Muscle of back (tissue), 3 donors: ENCODE measurements at regions not wholly inside any gene's neighbourhood (a gene's known extent, or its start where the extent isn't known, plus 50 kb on each side); places are given as distances from the start of the nearest gene placed in this dataset.
A peak's percentile ranks its signal among the peaks of the same experiment; 100 is the strongest.
"Not testable (repeated sequence)": the region's sequence is repeated elsewhere in the genome, so short reads cannot be mapped to it uniquely, and the experiment has no call there.

Source experiments
- DNase-seq, 3 donors: peaks; one replicate each; pipeline versions ENCODE4 v3.0.0 to v3.0.0-alpha.2; 2013

DNA sequence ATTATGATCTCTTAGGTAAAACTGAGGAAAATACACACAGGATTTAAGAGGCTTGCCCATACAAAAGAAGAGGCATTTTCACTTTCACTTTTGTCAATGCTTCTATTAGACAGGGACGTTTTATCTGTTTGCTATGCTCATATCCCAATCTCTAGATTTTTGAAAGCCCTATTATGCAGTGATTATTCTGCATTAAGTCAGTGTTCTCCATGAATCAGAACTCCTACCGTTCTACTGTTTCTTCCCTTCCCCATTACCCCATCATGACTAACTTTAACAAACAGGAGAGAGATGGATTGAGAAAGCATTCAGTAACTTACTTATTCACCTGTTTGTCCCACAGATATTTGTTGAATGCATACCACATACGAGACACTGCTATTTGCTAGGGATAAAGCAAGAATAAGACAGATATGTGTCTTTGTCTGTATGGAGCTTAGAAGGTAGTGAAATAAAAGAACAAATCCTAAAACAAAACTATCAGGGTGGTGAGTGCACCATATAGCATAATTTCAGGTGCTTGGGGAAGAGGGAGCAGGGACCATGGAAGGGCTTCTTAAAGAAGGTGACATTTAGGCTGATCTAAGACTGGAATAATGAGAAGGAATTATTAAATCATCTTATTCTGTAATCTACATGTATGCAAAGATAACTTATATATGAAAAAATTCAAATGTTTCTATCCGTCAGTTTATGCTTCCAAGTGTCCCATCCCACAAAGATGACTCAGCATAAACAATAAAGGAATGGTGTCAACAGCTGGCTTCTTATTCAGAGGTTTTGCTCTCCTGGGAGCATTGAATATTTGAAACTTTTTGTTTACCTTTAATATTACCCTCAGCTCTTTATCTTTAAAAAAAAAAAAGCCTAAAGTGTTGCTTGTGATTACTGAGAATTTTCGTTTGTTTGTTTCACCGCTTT, 328.1 kb downstream of the HINT1 start:
- peak; percentile 2 to 44 (median 6) for DNase-seq

DNA sequence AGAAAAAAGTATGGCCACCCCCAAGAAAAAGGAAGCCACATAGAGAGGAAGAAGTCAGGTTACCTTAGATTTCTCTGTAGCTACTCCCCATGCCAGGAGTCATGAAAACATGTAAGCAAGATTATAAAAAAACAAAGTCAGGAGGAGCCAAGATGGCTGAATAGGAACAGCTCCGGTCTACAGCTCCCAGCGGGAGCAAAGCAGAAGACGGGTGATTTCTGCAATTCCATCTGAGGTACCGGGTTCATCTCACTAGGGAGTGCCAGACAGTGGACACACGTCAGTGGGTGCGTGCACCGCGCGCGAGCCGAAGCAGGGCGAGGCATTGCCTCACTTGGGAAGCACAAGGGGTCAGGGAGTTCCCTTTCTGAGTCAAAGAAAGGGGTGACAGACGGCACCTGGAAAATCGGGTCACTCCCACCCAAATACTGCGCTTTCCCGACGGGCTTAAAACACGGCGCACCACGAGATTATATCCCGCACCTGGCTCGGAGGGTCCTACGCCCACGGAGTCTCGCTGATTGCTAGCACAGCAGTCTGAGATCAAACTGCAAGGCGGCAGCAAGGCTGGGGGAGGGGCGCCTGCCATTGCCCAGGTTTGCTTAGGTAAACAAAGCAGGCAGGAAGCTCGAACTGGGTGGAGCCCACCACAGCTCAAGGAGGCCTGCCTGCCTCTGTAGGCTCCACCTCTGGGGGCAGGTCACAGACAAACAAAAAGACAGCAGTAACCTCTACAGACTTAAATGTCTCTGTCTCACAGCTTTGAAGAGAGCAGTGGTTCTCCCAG, 347.3 kb downstream of the HINT1 start:
- not testable (repeated sequence) for DNase-seq

DNA sequence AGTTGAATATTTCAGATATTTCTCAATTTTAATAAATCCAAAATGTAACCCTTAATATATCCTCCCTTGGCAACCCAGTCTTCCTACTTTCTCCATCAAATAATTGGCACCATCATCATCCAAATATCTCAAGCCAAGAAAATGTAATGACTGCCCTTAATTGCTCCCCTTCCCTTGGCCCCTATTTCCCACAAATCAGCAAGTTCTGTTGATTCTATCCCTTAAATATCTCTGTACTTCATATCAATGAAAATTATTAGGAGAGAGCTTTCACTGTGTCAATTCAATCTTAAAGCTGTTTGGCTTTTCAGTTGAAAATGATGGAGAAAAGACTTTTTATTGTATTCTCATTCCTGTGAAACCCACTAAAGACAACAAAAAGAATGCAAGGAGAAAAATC, 349.8 kb downstream of the HINT1 start:
- DNase-seq: no peak

DNA sequence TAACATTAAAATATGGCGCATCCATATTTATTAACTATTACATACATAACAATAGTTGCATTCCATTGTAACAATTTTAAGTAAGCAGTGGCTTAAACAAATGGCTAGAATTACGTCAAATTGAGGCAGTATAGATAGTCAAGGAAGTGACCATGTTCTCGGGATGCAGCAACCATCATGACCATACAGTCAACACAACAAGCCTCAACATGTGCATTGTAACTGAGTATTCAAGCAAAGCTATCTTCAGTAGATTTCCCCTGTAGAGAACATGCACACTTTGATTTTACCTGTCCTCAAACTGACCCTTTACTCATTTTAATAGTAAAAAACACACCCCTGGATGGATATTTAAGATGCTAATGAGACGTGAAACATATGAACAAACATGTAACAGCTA, 356.4 kb downstream of the HINT1 start:
- DNase-seq: no peak

DNA sequence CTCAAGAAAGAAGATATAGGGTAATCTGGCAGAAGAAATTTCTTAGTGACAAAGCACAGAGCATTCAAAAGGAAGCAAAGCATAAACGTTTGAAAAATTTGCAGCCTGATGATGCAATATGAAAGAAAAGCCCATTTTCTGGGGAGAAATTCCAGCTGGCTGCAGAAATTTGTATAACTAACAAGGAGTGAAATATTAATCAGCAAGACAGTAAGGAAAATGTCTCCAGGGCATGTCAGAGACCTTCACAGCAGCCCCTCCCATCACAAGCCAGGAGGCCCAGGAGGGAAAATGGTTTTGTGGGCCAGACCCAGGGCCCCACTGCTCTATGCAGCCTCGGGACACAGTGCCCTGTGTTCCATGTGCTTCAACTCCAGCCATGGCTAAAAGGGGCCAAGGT, 359.4 kb downstream of the HINT1 start:
- no peak for DNase-seq

DNA sequence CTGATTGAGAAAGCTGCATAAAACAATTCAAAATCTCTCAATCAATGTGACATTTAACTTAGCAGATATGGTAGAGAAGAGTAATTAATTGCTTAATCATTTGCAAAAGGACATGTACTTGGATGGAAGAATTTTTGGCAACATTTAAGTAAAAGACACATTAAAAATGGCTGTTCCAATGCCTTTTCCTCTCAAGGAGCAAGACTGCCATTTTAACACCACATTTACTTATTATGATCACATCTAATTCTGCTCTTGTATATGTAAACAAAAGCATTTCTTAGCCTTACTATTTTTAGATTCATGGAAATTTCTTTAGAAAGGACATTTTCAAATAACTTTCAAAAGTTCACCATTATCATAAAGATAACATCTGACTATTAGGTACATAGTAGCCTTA, 360.0 kb downstream of the HINT1 start:
- DNase-seq: no peak

DNA sequence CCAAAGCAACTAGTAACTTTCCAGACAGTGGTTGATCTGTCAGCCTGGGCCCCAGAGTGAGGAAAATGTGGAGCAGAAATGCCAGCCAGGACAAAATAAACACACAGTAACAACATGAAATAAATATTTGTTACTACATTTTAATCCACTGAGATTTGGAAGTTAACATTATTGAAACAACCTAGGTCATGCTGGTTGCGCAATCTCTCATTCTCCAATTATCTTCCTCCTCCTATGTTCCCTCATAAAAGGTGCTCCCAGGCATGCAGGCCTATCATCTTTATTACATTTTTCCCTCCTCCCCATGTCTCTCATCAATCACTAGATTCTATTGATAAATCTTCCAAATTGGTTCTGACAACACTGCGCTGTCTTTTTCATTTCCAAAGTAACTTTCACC, 363.1 kb downstream of the HINT1 start:
- DNase-seq: no peak

DNA sequence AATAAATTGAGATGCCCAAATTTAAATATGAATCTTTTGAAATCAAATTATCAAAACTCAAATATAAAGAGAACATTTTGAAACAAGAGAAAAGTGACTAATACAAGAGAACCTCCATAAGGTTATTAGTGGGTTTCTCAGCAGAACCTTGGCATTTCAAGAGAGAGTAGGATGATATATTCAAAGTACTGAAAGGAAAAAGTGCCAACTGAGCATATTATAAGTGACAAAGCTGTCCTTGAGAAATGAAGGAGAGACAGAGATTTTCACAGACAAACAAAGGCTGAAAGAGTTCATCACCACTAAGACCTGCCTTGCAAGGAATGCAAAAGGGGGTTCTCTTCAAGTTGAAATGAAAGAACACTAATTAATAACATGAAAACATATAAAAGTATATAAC, 366.0 kb downstream of the HINT1 start:
- DNase-seq: no peak

DNA sequence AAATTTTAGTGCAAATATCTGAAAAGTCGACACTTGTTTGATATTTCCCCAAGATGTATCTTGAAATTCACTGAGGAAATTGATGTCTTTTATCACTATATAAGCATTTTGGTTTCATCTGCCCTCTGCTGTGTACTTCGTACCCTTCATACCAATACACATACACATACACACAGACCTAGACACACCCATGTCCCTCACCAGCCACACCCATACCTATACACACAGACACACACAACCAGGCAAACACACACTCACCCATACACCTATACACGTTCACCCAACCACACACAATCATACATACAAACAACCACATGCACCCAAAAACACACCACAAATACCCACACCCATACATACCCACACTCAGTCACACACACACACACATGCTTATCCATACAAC, 367.8 kb downstream of the HINT1 start:
- no peak for DNase-seq

DNA sequence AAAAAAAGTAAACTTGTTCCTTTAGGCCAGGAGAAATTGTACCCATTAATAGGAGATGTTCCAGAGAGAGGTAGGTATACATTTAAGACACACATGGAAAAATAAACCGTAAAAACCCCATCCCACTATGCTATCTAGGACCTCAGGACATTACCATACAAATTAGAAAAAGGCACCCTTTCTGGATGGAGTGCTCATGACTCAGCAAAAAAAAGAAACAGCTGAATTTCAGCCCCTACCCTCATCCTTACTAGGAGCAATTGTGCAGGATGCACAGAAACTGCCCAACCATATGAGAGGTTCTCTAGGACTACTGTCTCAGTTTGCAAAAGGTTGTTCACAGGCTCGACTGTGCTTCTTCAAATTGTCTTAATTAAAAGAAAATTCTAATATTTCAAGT, 368.2 kb downstream of the HINT1 start:
- DNase-seq: no peak

DNA sequence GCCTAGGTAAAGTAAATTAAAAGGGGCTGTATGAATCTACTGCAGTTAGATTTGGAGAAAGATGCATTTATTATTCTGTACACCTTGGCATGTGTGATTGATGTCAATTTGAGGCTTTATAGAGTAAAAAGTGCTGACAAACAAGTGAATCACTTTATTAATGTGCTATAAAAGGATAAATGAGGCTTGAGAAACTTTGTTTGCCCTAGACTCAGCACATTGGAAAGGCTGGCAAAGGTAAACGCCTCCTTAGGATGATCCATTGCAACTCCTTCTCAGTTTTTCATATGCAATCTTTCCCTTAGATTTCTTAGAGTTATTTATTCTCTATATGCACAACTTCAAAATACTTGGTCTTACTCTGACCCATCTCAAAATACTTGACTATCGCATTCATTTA, 369.0 kb downstream of the HINT1 start:
- DNase-seq: no peak

DNA sequence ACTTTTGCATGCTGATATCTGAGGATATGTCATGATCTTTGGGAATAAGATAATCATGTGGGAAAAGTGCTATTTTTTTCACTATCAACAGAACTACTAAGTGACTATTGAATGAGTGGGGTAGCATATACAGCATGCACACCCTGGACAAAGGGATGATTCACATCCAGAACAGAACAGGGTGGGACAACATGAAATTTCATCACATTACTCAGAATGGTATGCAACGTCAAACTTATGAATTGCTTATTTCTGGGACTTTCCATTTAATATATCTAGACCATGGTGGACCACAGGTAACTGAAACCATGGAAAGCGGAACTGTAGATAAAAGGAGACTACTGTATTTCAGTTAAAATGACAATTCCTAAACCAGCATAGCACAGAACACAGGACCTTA, 370.0 kb downstream of the HINT1 start:
- no peak for DNase-seq

DNA sequence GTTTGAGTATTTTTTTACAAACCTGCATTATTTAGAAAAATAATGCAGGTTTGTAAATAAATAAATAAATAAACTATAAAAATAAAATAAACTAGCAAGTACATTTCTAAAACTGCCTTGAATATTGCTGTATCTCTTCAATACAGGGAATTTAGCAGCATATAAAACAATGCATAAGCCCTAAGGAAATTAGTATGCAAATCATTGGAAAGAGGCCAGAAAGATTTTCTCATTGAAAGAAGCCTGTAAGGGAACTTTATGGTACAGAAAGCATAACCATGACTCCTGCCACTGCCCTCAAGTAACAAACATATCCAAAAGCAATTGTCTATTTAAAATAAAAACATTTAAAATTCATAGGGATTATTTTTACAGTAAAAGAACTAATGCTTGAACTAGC, 387.3 kb downstream of the HINT1 start:
- DNase-seq: no peak

DNA sequence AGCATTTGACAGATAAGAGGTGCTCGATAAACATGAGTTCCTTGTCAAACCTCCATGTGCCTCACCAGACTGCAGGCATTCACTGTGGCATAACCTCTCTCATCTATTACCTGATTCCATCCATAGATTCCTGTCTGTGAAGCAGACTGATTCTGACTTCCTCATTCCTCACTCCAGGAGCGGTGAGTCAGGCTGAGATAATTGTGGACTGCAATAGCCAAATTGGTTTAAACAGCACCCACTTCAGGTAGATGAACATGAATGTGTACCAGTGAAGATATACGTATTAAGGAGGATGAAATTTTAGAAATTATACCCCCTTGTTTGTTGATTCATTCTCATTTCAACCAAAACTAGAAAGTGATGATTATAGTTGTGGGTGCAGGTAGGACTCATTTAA, 391.2 kb downstream of the HINT1 start:
- no peak for DNase-seq

DNA sequence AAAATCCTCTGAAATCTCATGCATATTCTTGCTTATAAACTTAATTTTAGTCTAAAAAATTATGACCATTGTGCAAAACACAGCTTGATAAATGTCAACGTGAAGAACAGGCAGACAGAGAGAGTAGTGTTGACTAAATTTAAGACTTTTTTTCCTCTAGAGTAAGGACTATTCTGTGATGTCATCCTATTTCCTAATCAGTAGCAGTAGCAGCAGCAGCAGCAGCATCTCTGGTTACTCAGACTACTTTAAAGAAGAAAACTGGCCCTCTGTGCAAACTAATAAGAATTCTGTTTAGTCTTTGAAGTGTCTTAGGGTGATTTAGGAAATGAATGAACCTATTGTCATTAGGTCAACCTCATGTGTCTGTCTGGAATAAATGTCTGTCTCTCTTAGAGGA, 403.0 kb downstream of the HINT1 start:
- DNase-seq: peak in 1 of 3 donors; percentile 9

DNA sequence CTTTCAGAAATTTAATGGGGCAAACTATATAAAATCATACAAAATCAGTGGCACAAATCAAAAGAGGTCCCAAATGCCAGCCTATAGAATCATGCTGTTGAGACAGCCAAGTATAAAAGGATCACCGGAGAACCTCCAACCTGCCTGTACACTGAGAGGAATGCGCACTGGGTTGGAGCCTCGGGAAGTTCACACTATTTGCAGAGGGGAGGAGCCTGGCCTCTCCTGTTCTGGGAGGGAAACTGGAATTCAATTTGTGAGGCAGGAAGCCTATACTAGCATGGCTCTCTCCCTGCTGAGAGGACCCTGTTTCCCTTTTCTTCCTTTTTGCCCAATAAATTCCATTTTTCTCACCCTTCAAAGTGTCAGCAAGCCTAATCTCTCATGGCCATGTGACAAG, 406.0 kb downstream of the HINT1 start:
- DNase-seq: no peak

DNA sequence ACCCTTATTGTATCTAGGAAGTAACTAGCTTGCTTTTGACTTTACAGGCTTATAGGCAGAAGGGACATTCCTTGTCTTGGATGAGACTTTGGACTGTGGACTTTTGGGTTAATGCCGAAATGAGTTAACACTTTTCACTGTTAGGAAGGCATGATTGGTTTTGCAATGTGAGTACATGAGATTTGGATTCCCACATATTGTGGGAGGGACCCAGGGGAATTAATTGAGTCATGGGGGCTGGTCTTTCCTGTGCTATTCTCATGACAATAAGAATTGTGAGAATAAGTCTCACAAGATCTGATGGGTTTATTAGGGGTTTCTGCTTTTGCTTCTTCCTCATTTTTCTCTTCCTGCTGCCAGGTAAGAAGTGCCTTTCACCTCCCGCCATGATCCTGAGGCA, 417.5 kb downstream of the HINT1 start:
- DNase-seq: no peak

DNA sequence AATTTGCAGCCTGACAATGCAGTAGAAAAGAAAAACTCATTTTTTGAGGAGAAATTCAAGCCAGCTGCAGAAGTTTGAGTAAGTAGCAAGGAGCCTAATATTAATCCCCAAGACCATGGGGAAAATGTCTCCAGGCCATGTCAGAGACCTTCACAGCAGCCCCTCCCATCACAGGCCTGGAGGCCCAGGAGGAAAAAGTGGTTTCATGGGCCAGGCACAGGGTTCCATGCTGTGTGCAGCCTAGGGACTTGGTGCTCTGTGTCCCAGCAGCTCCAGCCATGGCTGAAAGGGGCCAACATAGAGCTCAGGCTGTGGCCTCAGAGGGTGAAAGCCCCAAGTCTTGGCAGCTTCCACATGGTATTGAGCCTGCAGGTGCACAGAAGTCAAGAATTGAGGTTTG, 418.4 kb downstream of the HINT1 start:
- DNase-seq: not testable (repeated sequence)

DNA sequence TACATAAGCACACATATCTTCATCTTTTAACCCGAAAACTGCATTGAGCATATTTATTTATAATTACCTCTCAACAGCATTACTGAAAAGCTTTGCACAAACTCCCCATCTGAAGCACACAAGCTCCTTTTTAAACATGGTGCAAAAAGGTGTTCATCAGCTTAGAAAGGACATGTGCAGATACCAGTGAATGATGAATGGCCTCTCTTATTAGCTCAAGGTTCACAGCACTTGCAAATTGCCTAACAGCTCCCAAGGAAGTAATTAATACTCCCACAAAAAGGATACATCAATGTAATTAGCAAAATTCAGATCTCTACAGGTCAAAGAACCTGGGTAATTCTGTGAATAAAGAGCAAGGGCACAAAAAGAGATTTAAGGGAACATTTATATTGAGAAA, 422.0 kb downstream of the HINT1 start:
- DNase-seq: no peak

DNA sequence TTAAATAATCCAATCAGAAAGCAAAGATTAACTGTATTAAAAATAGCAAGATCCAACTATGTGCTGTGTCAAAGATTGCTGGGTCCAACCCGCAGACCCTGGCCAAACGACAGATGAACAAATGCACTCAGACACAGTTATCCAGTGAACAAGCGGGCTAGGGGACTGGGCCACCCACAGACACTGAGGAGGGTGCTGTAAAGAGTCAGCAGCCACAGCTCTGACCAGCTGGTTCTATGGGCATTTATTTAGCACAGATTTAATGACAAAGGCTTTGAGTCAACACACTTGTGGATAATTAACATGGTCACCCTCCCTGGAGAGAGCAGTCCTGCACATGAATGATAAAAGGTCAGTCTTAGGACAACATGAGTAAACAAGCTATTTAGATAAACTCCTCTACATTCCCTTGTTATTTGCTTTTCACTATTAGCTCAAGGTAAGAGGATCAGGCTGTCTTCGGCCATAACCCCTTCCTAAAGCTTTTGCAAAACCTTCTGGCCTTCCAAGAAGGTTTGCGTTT, 424.9 kb downstream of the HINT1 start:
- DNase-seq: no peak

DNA sequence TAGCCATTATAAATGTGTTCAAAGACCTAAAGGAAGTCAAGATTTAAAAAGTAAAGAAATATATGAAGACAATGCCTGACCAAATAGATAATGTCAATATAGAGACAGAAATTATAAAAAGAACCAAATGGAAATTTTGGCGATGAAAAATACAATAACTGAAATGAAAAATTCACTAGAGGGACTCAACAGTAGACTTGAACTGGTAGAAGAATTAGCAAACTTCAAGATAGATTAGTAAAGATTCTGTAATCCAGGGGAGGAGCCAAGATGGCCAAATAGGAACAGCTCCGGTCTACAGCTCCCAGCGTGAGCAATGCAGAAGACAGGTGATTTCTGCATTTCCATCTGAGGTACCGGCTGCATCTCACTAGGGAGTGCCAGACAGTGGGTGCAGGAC, 433.2 kb downstream of the HINT1 start:
- no peak for DNase-seq

DNA sequence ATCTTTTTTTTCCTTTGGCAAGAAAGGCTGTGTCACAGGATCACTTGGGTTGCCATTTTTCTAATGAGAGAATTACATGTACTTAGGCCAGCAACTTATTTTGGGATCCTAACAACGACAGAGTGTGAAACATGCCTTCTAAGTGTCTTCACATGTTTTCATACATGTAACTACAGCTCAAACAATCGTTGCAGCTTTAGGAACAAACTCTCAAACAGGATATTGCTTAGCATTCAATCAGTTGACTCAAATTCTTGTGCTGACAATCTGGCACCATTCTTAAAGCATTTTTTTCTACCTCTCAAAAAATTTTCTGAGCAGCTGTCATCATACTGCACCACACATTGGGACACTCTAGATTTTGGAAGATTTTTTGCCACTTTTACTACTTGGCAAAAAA, 435.5 kb downstream of the HINT1 start:
- DNase-seq: no peak

DNA sequence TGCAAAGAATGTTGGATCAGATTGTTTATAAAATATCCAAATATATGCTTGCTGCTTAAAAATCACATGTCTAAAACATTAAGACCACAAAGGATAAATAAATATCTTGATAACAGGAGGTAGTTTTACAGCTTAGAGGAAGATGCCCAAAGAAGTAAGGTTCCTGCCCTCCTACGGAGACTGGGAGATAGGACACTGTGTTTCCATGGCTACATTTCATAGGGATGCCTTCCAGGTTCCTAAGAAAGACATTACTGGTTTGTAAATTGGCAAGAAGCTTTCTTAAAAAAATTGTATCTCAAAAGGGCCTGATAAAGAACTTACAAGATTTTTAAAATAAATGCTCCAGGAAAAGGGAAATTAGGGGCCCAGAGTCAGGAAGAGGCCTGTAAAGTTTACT, 437.2 kb downstream of the HINT1 start:
- no peak for DNase-seq
